H9 (cell line): ENCODE measurements at regions not wholly inside any gene's neighbourhood (a gene's known extent, or its start where the extent isn't known, plus 50 kb on each side); places are given as distances from the start of the nearest gene placed in this dataset.

ENCODE experiments used
- DNase-seq: peaks from one replicate; pipeline ENCODE4 v3.0.0-alpha.2; 2017
- H2AFZ ChIP-seq: one replicate; pipeline ENCODE4 v1.6.1; 2013; ENCODE audit warnings: mild to moderate bottlenecking, low read length, control low read depth, moderate library complexity
- H2AK5ac ChIP-seq: 2 replicates; pipeline ENCODE4 v1.6.1; 2013; ENCODE audit warnings: low read length, control low read depth, mixed read lengths; ENCODE audit not compliant: insufficient read length
- H2BK120ac ChIP-seq: one replicate; pipeline ENCODE4 v1.6.1; 2013; ENCODE audit warnings: low read depth, mild to moderate bottlenecking, low read length, control low read depth, inconsistent platforms; ENCODE audit not compliant: poor library complexity, severe bottlenecking
- H2BK12ac ChIP-seq: 2 replicates; pipeline ENCODE4 v1.6.1; 2013; ENCODE audit warnings: low read length, control low read depth, mixed read lengths, low read depth; ENCODE audit not compliant: insufficient read length
- H2BK15ac ChIP-seq: 2 replicates; pipeline ENCODE4 v1.6.1; 2013; ENCODE audit warnings: low read depth, low read length, control low read depth
- H2BK20ac ChIP-seq: one replicate; pipeline ENCODE4 v1.6.1; 2013; ENCODE audit warnings: low read depth, mild to moderate bottlenecking, low read length, control low read depth, inconsistent platforms; ENCODE audit not compliant: poor library complexity, severe bottlenecking
- H2BK5ac ChIP-seq: 2 replicates; pipeline ENCODE4 v1.6.1; 2013; ENCODE audit warnings: low read length, control low read depth, mixed read lengths; ENCODE audit not compliant: insufficient read length
- H3K14ac ChIP-seq: 2 replicates; pipeline ENCODE4 v1.6.1; 2013; ENCODE audit warnings: low read length, control low read depth; ENCODE audit not compliant: insufficient read depth
- H3K18ac ChIP-seq: 2 replicates; pipeline ENCODE4 v1.6.1; 2013; ENCODE audit warnings: low read depth, mild to moderate bottlenecking, mixed read lengths, low read length, control low read depth; ENCODE audit not compliant: insufficient read length
- H3K23ac ChIP-seq: 2 replicates; pipeline ENCODE4 v1.6.1; 2013; ENCODE audit warnings: low read length, control low read depth, mixed read lengths, low read depth; ENCODE audit not compliant: insufficient read length
- H3K23me2 ChIP-seq: 2 replicates; pipeline ENCODE4 v1.6.1; 2013; ENCODE audit warnings: low read depth, mild to moderate bottlenecking, mixed read lengths, low read length, control low read depth; ENCODE audit not compliant: insufficient read length, poor library complexity, severe bottlenecking
- H3K27ac ChIP-seq: 2 replicates; pipeline ENCODE4 v1.5.1; 2013; ENCODE audit warnings: low read length, control low read depth, mixed read lengths, low read depth; ENCODE audit not compliant: insufficient read length
- H3K27me3 ChIP-seq: 2 replicates; pipeline ENCODE4 v1.6.1; 2013; ENCODE audit warnings: low read length, control low read depth, inconsistent platforms; ENCODE audit not compliant: insufficient read depth
- H3K4ac ChIP-seq: 2 replicates; pipeline ENCODE4 v1.6.1; 2013; ENCODE audit warnings: low read depth, mild to moderate bottlenecking, control low read depth, inconsistent platforms, low read length, moderate library complexity
- H3K4me1 ChIP-seq: 2 replicates; pipeline ENCODE4 v1.6.1; 2013; ENCODE audit warnings: low read length, control low read depth, inconsistent platforms; ENCODE audit not compliant: insufficient read depth
- H3K4me2 ChIP-seq: 2 replicates; pipeline ENCODE4 v1.6.1; 2013; ENCODE audit warnings: low read length, control low read depth, mixed read lengths; ENCODE audit not compliant: insufficient read length, insufficient read depth
- H3K56ac ChIP-seq: 2 replicates; pipeline ENCODE4 v1.6.1; 2013; ENCODE audit warnings: low read depth, mild to moderate bottlenecking, mixed read lengths, low read length, control low read depth; ENCODE audit not compliant: insufficient read length
- H3K79me1 ChIP-seq: 2 replicates; pipeline ENCODE4 v1.6.1; 2013; ENCODE audit warnings: low read depth, mild to moderate bottlenecking, moderate library complexity, low read length, control low read depth, inconsistent platforms; ENCODE audit not compliant: insufficient read depth, poor library complexity, severe bottlenecking
- H3K79me2 ChIP-seq: 2 replicates; pipeline ENCODE4 v1.6.1; 2013; ENCODE audit warnings: low read length, control low read depth, inconsistent platforms; ENCODE audit not compliant: insufficient read depth
- H3K9ac ChIP-seq: 2 replicates; pipeline ENCODE4 v1.6.1; 2013; ENCODE audit warnings: low read length, control low read depth, mixed read lengths; ENCODE audit not compliant: insufficient read length; ENCODE audit errors: extremely low read depth
- H3K9me3 ChIP-seq: one replicate; pipeline ENCODE4 v1.6.1; 2013; ENCODE audit warnings: low read depth, low read length, inconsistent platforms; ENCODE audit not compliant: control insufficient read depth
- H3T11ph ChIP-seq: one replicate; pipeline ENCODE4 v1.6.1; 2013; ENCODE audit warnings: mild to moderate bottlenecking, low read length, control low read depth, inconsistent platforms
- H4K20me1 ChIP-seq: one replicate; pipeline ENCODE4 v1.6.1; 2013; ENCODE audit not compliant: control insufficient read depth, insufficient read length, insufficient read depth
- H4K5ac ChIP-seq: 2 replicates; pipeline ENCODE4 v1.6.1; 2013; ENCODE audit warnings: low read depth, mild to moderate bottlenecking, mixed read lengths, low read length, control low read depth; ENCODE audit not compliant: insufficient read length
- H4K8ac ChIP-seq: replicated peaks from 2 replicates; pipeline ENCODE4 v1.6.1; 2013; ENCODE audit warnings: low read length, control low read depth, mixed read lengths, low read depth; ENCODE audit not compliant: insufficient read length
- H4K91ac ChIP-seq: 2 replicates; pipeline ENCODE4 v1.6.1; 2013; ENCODE audit warnings: low read depth, mild to moderate bottlenecking, moderate library complexity, mixed read lengths, low read length, control low read depth; ENCODE audit not compliant: insufficient read length
- H3K27ac Mint-ChIP-seq, 3 experiments: 2 replicates in 2 of 3; 3 replicates in 1 of 3; pipeline ENCODE4 v1.8.0; 2020 to 2021; ENCODE audit warnings: mixed read lengths in 3 of 3, mild to moderate bottlenecking in 1 of 3, moderate library complexity in 1 of 3
- H3K27me3 Mint-ChIP-seq: 2 replicates; pipeline ENCODE4 v1.8.0; 2021; ENCODE audit warnings: low read depth, mild to moderate bottlenecking, moderate library complexity, mixed read lengths
- H3K36me3 Mint-ChIP-seq, 3 experiments: 2 replicates in 2 of 3; 3 replicates in 1 of 3; pipeline ENCODE4 v1.8.0; 2020 to 2021; ENCODE audit warnings: low read depth in 3 of 3, mixed read lengths in 3 of 3; ENCODE audit not compliant: insufficient read depth in 1 of 3
- H3K4me1 Mint-ChIP-seq, 2 experiments: 2 replicates each; pipeline ENCODE4 v1.8.0; 2020; ENCODE audit warnings: mixed read lengths in 2 of 2
- H3K4me3 Mint-ChIP-seq, 2 experiments: 2 replicates in 1 of 2; 3 replicates in 1 of 2; pipeline ENCODE4 v1.8.0; 2020 to 2021; ENCODE audit warnings: mild to moderate bottlenecking in 2 of 2, mixed read lengths in 2 of 2, moderate library complexity in 1 of 2
- H3K9me3 Mint-ChIP-seq, 2 experiments: 2 replicates in 1 of 2; 3 replicates in 1 of 2; pipeline ENCODE4 v1.8.0; 2020; ENCODE audit warnings: mild to moderate bottlenecking in 2 of 2, mixed read lengths in 2 of 2, moderate library complexity in 1 of 2
- CTCF ChIP-seq: fragments of 200-600 bp; sonication (generic); conservative IDR thresholded peaks from 3 replicates; pipeline ENCODE4 v1.8.0; 2021; ENCODE audit warnings: antibody characterized with exemption, mild to moderate bottlenecking
- WGBS: extraction: QIAGEN DNeasy Blood & Tissue Kit; methylation state at CpG from one replicate; pipeline ENCODE4 v1.1.7; 2013; ENCODE audit warnings: missing lambda C conversion rate, low lambda C conversion rate, mixed read lengths; ENCODE audit not compliant: insufficient read length; ENCODE audit errors: extremely low coverage; 5-methylcytosine and 5-hydroxymethylcytosine counted together

GRCh38 chr7:49014870-49015269 lies 90.5 kb downstream of the CDC14C start:
- Histone ChIP-seq H3K23ac (no peak overlapping the region), H3K79me2 (no peaks in the 10 kb centered on the region), H3K14ac (no peak overlapping the region), H3K27ac (no peak overlapping the region), H3K79me1 (no peaks in the 10 kb centered on the region), H2BK5ac (no peak overlapping the region), H4K20me1 (no peaks in the 10 kb centered on the region), H3K18ac (no peak overlapping the region), H2BK20ac (no peak overlapping the region), H3K56ac (no peak overlapping the region), H3K9ac (no peak overlapping the region), H4K5ac (no peak overlapping the region), H3K4me1 (no peaks in the 10 kb centered on the region; the same call in 1 of the 2 replicates), H3T11ph (no peak overlapping the region), H3K4ac (no peak overlapping the region), H2AK5ac (no peak overlapping the region), H2BK120ac (no peak overlapping the region), H3K27me3 (no peaks in the 10 kb centered on the region), H3K9me3 (no peaks in the 10 kb centered on the region), H2BK12ac (no peak overlapping the region), H3K23me2 (no peaks in the 10 kb centered on the region), H3K4me2 (no peak overlapping the region), H2BK15ac (no peak overlapping the region), H4K91ac (no peak overlapping the region), H4K8ac (no peak overlapping the region), H2AFZ (no peak overlapping the region)
- Mint-ChIP-seq H3K9me3 (peaks cover 34 to 41% of the 10 kb centered on the region in 2 experiments), H3K4me1 (peaks cover 20 to 23% of the 10 kb centered on the region in 2 experiments), H3K27me3 (no peaks in the 10 kb centered on the region), H3K27ac (peak overlapping the region; percentile 41 to 90 (median 75); a peak in 6 of 7 replicates), H3K36me3 (peaks cover 29 to 51% (median 43%) of the 10 kb centered on the region in 3 experiments), H3K4me3 (no peak overlapping the region)
- WGBS, result no CpG with 5 or more reads among the region's 4 CpGs
- no peak for DNase-seq
- no peak for TF ChIP-seq CTCF
